ENCODE measurements at regions not wholly inside any gene's neighbourhood (a gene's known extent, or its start where the extent isn't known, plus 50 kb on each side); places are given as distances from the start of the nearest gene placed in this dataset.
"Not testable (repeated sequence)": the region's sequence is repeated elsewhere in the genome, so short reads cannot be mapped to it uniquely, and the experiment has no call there.

GRCh38 chr2:238600506-238601432, 174.0 kb downstream of the ASB1 start:
- DNase-seq, result no peak

GRCh38 chr2:238601433-238602222, 174.9 kb downstream of the ASB1 start:
- no peak for DNase-seq

DNA sequence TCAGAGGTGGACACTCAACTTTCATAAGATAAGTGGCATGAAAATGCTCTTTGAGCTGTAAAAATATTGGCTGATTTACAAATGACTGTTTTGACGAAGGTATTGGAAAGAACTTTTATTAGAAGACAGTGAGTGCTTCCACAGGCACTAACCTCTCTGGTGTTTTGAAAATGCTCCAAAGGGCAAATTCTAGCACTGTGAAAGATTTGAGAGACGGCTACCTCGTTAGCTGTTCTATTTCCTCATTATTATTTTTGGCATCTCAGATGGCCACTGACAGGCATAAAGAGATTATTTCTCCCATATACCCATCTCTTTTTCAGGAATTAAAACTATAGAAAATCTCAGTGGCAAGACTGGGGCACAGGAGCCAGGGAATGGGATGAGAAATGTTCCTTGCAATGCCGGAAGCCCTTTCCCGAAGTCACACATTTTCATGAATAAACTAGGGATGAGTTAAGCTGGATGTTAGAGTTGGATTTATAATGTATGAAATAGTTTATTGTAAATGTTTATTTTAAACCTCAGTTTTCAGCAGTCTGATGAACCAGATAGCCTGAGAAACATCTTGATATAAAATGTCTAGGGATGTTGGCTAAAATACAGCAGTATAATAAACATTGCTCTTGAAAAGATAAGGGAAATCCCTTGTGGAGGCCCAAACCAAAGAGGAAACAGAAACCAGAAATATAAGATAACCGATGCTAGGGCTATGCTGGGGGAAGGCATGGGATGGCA, 175.7 kb downstream of the ASB1 start:
- DNase-seq, result no peak

DNA sequence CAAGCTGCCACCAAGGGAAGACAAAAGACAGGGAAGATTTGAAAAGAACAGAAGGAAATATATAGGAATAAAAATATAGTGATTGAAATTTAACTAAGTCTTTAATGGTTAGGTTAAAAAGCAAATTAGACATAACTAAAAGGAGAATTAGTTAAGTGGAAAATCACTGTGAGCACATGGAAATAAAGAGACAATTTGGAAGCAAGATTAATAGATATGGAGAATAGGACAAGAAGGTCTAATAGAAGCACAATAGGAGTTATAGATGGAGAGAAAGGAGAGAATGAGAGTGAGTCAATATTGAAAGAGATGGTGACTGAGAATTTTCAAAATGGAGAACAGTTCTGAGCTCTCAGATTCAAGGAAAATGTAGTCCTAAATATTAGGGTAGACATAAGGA, 176.9 kb downstream of the ASB1 start:
- DNase-seq, result no peak

DNA sequence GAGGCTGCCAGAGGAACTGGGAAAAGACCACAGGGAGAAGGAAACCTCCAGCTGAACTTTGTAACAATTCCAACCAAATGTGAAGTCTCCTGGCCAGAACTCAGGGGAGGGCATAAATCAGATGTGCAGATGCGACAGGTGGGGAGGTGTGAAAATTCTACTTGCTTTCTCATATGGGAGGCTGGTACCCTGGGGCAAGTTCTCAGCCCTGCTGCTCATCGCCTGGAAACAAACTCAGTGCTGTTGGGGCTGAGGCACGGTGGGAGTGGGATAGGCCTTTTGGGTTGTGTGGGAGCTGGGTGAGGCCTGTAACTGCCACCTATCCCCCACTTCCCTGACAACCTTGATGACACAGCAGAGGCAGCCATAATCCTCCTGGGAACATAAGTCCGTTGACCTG, 179.6 kb downstream of the ASB1 start:
- no peak for DNase-seq

GRCh38 chr2:238613610-238614009, 186.9 kb downstream of the ASB1 start:
- DNase-seq, result no peak

GRCh38 chr2:238614376-238614775, 187.6 kb downstream of the ASB1 start:
- no peak for DNase-seq

DNA sequence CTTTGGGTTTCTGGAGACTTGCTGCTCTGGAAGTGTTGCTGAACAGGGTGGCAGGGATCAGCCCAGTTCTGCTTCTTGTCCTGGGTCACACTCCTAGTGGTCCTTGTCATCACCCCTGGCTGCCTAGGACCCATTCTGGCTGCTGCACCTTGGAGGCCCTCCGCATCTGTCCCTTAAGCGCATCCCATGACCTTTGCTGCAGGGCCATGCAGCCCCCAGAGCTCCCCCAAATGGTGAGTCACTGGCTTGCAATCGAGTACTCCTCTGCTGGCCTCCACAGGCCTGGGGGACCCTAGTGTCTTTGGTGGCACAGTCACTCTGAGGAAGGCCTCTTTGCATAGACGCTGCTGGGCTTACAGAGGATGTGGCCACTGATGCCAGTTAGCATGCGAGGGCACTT, 188.5 kb downstream of the ASB1 start:
- DNase-seq, result no peak

GRCh38 chr2:238616681-238617080, 190.0 kb downstream of the ASB1 start:
- DNase-seq, result no peak

- not testable (repeated sequence) for DNase-seq
These were observed 192.0 kb downstream of the ASB1 start for GRCh38 chr2:238618494-238619283.

- no peak for DNase-seq
These were observed 201.2 kb downstream of the ASB1 start for GRCh38 chr2:238627899-238628298.

DNA sequence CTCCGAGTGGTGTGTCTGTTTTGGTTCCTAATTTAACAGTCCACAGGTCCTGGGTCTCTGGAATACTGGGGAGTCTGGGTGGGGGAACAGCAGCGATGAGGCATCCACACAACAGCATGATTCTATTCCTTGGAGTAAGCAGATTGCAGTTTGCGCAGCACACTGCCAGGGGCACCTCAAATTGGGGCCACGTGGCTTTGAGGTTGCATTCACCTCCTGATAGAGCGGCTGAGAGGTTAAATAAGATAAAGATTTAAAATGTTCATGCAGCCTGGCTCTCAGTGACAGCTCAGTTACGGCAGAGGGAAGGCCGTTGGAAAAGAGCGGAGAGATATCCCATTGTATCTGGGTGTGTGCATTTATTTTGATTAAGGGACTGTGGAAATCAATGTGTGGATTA, 202.3 kb downstream of the ASB1 start:
- no peak for DNase-seq

- DNase-seq, result no peak
These were observed 204.9 kb downstream of the ASB1 start for GRCh38 chr2:238631491-238632180.

DNA sequence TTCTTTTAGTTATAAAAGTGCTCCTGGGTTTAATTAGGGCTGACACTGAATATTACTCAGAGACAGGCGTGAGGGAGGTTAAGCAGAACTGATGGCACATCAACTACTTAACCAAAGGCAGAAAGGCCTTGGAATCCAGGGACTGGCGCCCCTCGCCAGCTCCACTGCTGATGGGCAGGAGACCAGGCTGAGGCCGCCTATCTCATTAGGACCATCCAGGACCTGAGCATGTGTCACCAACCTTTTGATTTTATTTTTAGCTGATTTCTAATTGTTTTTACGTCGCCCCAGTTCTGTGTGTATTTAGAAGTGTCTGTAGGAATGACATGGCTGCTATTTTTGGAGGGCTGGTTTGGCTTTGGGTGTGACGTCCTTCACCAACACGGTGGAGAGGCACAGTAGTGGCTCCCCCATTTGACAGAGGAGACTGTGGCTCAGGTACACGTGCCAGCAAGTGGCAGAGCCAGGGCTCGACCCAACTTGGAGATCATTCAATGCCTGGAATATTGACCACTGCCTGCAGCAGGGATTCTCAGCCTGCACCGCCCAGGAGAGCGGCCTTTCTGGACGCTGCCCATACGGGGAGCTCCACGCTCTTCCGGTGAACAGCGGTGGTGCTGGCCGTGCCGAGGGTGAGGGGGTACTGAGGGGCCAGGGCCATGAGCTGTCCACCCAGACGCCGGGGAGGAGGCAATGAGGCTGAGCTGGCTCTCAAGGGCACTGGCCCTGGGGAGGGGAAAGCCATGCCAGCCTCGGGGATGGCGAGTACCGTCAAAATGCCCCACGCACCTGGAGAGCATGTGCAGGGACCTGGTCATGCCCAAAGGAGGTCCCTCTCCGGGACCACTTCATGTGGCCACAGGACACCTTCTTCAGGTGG, 205.7 kb downstream of the ASB1 start:
- no peak for DNase-seq

- no peak for DNase-seq
These were observed 206.9 kb downstream of the ASB1 start for GRCh38 chr2:238633426-238634328.

DNA sequence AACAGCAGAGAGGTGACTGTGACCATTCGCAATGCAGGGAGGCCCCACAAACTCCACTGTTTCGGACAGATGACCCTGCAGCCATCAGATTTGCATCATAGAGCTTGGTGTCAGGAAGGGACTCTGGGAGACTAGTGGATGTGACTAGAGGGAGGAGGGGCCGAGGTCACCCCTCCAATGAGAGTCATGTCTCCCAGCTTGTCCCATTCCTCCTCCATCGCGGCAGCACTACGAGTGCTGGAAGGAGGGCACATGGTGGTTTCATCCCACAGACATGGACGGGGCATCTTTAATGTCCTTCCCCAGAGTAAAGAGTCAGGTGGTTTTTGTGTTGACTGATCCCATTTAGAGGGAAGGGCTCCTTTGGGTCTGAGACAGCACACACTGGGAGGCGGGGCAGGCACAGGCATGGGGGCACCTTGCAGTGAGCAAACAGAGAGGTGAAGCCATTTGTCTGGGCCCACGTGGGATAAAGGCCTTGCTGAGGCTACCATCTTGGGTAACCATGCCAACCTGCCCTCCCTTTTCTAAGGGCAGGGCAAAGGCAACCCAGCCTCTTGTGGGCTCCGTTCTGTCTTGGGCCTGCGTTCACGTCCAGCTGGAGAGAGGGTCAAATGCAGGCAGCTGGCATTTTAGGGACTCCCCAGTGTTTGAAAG, 208.1 kb downstream of the ASB1 start:
- no peak for DNase-seq

DNA sequence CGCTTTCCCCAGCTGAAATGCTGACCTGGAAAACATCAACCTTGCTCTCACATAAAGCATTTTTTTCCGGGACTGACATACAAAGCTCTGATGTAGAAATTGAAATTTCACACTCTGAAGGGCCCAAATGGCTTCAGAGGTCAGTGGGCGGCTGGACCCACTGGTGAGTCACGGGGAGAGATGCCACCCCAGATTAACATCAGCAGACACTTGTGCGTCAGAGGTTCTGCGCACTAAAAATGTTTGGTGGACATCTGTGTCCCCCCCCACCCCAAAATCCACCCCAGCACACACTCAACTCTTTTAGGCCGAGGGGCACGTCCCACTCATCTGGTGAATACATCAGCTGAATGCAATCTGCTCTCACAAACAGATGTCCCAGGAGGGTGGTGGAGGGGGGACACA, 208.9 kb downstream of the ASB1 start:
- no peak for DNase-seq

DNA sequence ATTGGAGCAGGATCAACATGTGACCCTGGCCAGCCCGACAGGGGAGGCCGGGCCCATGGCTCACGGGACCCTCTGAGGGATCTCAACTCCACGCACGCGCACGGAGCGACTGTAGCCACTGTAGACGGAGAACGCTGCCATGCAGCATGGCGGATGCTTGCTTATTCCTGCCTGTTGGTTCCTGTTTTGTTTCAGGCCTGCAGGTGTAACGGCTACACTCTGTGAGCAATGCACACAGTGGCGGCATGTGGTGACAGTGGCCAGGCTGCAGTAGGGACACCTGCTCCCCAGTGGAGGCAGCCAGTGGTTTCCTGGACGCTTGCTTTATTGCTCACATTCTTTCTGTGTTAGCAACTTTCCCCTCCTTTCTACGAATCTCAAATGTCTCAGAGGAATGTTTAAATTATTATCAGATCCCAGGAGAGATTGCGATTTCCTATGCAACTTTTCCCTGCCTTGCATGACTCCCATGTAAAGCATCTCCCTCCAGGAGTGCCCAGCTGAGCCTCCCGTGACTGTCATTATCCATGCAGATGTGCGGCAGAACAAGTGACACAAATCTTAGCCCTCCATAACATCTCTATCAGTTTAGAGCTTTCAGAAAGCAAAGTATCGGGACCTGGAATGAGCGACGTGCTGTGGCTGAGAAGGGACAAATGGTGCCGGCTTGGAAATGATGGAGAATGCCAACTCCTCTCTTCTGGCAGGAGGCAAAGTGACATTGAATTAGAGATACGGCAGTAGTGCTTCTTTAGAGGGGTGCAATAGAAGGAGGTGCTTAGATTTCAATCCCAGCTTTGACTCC, 209.7 kb downstream of the ASB1 start:
- no peak for DNase-seq
